Neural crest cell (in vitro differentiated cells): ENCODE measurements at regions not wholly inside any gene's neighbourhood (a gene's known extent, or its start where the extent isn't known, plus 50 kb on each side); places are given as distances from the start of the nearest gene placed in this dataset.

ENCODE experiments used
- DNase-seq: peaks from one replicate; pipeline ENCODE4 v3.0.0; 2021; ENCODE audit warnings: low read depth, mixed read lengths, low spot score
- H3K27ac Mint-ChIP-seq: one replicate; pipeline ENCODE4 v1.8.0; 2021; ENCODE audit warnings: mild to moderate bottlenecking, mixed read lengths; ENCODE audit not compliant: unreplicated experiment
- H3K27me3 Mint-ChIP-seq: 2 replicates; pipeline ENCODE4 v1.8.0; 2021; ENCODE audit warnings: low read depth, mild to moderate bottlenecking, mixed read lengths
- H3K36me3 Mint-ChIP-seq: 2 replicates; pipeline ENCODE4 v1.8.0; 2021; ENCODE audit warnings: low read depth, mild to moderate bottlenecking, mixed read lengths
- H3K4me1 Mint-ChIP-seq: 2 replicates; pipeline ENCODE4 v1.8.0; 2021; ENCODE audit warnings: mixed read lengths
- H3K4me3 Mint-ChIP-seq: one replicate; pipeline ENCODE4 v1.8.0; 2021; ENCODE audit warnings: mild to moderate bottlenecking, mixed read lengths
- H3K9me3 Mint-ChIP-seq: 2 replicates; pipeline ENCODE4 v1.8.0; 2021; ENCODE audit warnings: mixed read lengths
- CTCF ChIP-seq: fragments of 200-600 bp; sonication (generic); conservative IDR thresholded peaks from 2 replicates; pipeline ENCODE4 v1.5.0; 2021; ENCODE audit warnings: antibody characterized with exemption, mild to moderate bottlenecking

GRCh38 chr6:81940451-81940985, 188.0 kb upstream of the TENT5A start:
- no peaks in the 10 kb centered on the region for H3K36me3 Mint-ChIP-seq
- peaks cover 4% of the 10 kb centered on the region for H3K9me3 Mint-ChIP-seq
- no peaks in the 10 kb centered on the region for H3K4me1 Mint-ChIP-seq
- no peak for DNase-seq
- no peak overlapping the region for H3K4me3 Mint-ChIP-seq
- H3K27me3 Mint-ChIP-seq = no peaks in the 10 kb centered on the region
- no peak for TF ChIP-seq CTCF
- no peak overlapping the region for H3K27ac Mint-ChIP-seq

GRCh38 chr6:81939766-81940165, 187.3 kb upstream of the TENT5A start:
- Mint-ChIP-seq H3K9me3 (peaks cover 4% of the 10 kb centered on the region), H3K4me3 (no peak overlapping the region), H3K4me1 (no peaks in the 10 kb centered on the region), H3K36me3 (no peaks in the 10 kb centered on the region), H3K27me3 (no peaks in the 10 kb centered on the region), H3K27ac (no peak overlapping the region)
- no peak for DNase-seq
- no peak for TF ChIP-seq CTCF

GRCh38 chr6:81938991-81939732, 186.7 kb upstream of the TENT5A start:
- no peak for TF ChIP-seq CTCF
- DNase-seq = no peak
- H3K9me3 Mint-ChIP-seq = peaks cover 4% of the 10 kb centered on the region
- no peaks in the 10 kb centered on the region for H3K27me3 Mint-ChIP-seq
- no peaks in the 10 kb centered on the region for H3K4me1 Mint-ChIP-seq
- no peak overlapping the region for H3K27ac Mint-ChIP-seq
- H3K36me3 Mint-ChIP-seq = no peaks in the 10 kb centered on the region
- no peak overlapping the region for H3K4me3 Mint-ChIP-seq

GRCh38 chr6:81938014-81938856, 185.8 kb upstream of the TENT5A start:
- no peaks in the 10 kb centered on the region for H3K9me3 Mint-ChIP-seq
- no peak overlapping the region for H3K4me3 Mint-ChIP-seq
- no peak for TF ChIP-seq CTCF

GRCh38 chr6:81937296-81937937, 184.9 kb upstream of the TENT5A start:
- Mint-ChIP-seq H3K4me3 (no peak overlapping the region), H3K27ac (no peak overlapping the region), H3K9me3 (peaks cover 2% of the 10 kb centered on the region), H3K27me3 (no peaks in the 10 kb centered on the region), H3K36me3 (no peaks in the 10 kb centered on the region), H3K4me1 (no peaks in the 10 kb centered on the region)
- no peak for TF ChIP-seq CTCF
- no peak for DNase-seq

More at GRCh38 chr6:81938014-81938856, 185.8 kb upstream of the TENT5A start:
- H3K4me1 Mint-ChIP-seq = no peaks in the 10 kb centered on the region
- H3K27me3 Mint-ChIP-seq = no peaks in the 10 kb centered on the region
- no peak overlapping the region for H3K27ac Mint-ChIP-seq
- H3K36me3 Mint-ChIP-seq = no peaks in the 10 kb centered on the region
- DNase-seq = no peak
